Hypothalamus (tissue), 51 donors: ENCODE measurements at regions not wholly inside any gene's neighbourhood (a gene's known extent, or its start where the extent isn't known, plus 50 kb on each side); places are given as distances from the start of the nearest gene placed in this dataset.
A peak's percentile ranks its signal among the peaks of the same experiment; 100 is the strongest.

Experiments used
- DNase-seq, 51 donors: peaks; one replicate each; lab custom pipeline; 2025; lab: John Stamatoyannopoulos, UW

- DNase-seq = no peak
Measured at GRCh38 chr3:8186213-8186612, 315.4 kb upstream of the LMCD1 start.

- DNase-seq = no peak
Measured at GRCh38 chr3:8187996-8188395, 313.6 kb upstream of the LMCD1 start.

- DNase-seq = no peak
Measured at GRCh38 chr3:8189051-8189450, 312.6 kb upstream of the LMCD1 start.

GRCh38 chr3:8191406-8191805, 310.2 kb upstream of the LMCD1 start:
- no peak for DNase-seq

DNA sequence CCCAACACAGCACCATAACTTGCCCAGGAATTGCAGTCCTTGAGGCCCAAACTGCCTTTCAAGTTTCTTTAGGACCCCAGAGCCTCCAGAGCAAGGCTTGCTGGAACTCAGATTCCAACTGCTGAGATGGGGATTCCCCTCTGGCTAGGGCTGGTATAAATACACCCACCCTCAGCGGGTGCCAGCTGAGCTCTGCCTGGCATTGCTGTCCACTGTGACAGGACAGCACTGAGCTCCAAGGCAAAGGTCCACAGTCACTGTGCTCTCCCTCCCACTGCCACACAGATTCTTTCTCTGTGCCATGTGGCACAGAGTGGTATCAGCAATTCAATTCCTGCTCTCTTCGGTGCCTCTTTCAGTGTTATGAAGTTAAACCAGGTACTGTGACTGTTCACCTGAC, 304.2 kb upstream of the LMCD1 start:
- DNase-seq = no peak

GRCh38 chr3:8198605-8199004, 303.0 kb upstream of the LMCD1 start:
- no peak for DNase-seq

- no peak for DNase-seq
Measured at GRCh38 chr3:8200996-8201395, 300.6 kb upstream of the LMCD1 start.

DNA sequence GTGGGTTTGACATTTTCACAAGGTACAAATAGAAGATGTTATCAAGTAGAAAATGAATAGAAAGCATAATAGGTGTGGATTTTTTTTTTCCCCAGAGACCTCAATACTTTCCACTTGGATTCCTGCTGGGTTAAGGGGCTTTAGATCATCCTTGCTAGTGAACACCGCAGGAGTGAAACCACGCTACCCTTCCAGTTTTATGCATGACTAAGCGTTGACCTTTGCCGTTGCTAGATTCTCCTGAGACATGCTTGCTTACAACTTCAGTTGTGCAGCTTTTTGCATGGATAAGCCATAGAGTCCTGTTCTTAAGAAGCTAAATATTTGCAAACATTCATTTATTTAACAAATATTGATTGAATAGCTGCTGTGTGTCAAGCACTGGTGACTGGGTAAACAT, 299.7 kb upstream of the LMCD1 start:
- DNase-seq = no peak

- no peak for DNase-seq
Measured at GRCh38 chr3:8204331-8204730, 297.3 kb upstream of the LMCD1 start.

- no peak for DNase-seq
Measured at GRCh38 chr3:8204853-8205650, 296.6 kb upstream of the LMCD1 start.

DNA sequence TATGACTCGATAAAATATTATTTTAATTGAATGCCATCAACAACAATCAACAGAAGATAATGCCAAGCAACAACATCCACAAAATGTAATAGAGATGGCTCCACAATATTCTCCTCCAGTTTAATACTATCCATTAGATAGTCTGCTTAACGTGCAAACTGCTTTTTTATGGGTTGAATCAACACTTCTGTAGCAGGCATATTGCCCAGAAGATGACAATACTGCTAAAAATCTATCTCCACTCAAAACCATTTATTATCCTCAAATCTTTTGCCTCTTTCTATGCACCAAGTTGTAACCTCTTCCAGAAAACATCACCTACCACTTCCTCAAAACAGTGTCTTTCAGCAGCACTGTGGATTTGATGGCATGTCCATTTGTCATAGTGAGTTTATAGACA, 295.7 kb upstream of the LMCD1 start:
- no peak for DNase-seq

DNA sequence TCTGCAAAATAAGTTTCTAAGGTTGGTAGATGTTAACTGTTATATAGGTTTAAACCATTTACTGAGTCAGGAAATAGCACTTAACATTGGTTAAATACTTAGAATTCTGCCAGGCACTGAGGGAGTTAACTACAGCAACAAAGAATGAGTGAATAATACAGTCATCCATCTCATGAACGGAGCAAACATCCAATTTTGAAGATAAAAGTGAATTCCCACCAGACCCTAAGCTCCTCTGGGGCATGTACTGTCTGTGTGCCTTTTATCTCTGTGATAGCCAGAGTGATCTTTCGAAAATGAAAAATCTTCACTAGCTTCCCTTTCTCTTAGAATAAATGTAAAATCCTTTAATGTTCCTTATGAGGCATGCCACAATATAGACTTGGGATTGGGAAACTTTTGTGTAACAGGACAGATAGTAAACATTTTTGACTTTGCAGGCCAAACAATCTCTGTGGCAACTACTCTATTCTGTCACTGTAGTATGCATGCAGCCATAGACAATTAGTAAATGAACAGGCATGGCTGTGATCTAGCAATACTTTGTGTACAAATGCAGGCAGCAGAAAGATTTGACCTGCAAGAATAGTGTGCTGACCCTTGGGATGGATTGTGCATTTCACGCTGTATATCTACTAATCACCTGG, 294.5 kb upstream of the LMCD1 start:
- DNase-seq = no peak

GRCh38 chr3:8210882-8211341, 290.7 kb upstream of the LMCD1 start:
- DNase-seq = no peak

- no peak for DNase-seq
Measured at GRCh38 chr3:8212794-8213193, 288.8 kb upstream of the LMCD1 start.

GRCh38 chr3:8213286-8213685, 288.3 kb upstream of the LMCD1 start:
- DNase-seq = no peak

DNA sequence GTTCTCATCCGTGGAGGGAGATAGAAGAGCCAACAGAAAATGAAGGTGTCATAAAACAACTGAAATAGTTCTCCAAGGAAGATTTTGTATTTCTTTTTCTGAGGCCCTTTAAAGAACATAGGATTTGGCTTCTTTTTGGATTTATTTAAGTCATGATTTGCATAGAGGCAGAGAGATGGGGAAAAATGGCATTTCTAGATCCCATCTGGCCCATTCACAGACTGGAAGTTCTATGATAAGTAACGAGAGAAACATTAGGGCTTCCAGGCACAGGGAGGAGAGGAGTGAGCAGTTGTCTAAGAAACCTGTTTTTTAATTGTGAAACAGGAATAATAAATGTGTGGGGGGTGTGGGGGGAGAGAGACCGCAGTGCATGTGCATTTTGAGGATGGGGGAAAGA, 285.8 kb upstream of the LMCD1 start:
- DNase-seq = no peak

- DNase-seq = no peak
Measured at GRCh38 chr3:8218353-8218940, 283.2 kb upstream of the LMCD1 start.

DNA sequence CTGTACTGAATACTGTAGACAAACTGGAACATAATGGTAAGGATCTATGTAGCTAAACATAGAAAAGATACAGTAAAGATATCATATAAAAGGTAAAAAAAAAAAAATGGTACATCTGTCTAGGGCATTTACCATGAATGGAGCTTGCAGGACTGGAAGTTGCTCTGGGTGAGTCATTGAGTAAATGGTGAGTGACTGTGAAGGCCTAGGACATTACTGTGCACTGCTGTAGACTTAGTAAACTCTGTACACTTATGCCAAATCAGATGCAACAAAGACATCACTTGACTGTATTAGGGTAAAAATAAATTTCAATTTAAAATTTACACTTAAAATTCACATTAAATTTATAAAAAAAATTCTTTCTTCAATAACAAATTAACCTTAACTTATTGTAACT, 281.3 kb upstream of the LMCD1 start:
- no peak for DNase-seq

- peak in 1 of 51 donors; percentile 1 for DNase-seq
Measured at GRCh38 chr3:8223766-8224165, 277.9 kb upstream of the LMCD1 start.

GRCh38 chr3:8224941-8225340, 276.7 kb upstream of the LMCD1 start:
- DNase-seq = no peak

DNA sequence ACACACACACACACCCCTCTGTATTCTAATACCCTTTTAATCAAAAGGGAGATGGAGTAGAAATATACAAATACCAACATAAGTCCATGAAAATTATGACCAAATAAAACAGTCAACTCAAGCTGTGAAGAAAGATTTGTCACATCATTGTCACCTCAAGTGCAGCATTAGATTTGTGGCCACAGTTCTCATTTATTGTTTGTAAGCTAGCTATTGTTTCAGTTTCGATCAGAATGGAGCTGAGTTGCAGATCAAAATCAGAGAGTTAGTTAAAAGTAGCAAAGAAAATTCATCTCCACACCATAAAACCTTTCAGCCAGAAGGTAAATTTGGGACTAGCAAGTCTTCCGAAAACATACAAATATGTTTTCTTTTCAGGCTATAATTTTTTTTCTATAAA, 267.7 kb upstream of the LMCD1 start:
- DNase-seq = no peak

DNA sequence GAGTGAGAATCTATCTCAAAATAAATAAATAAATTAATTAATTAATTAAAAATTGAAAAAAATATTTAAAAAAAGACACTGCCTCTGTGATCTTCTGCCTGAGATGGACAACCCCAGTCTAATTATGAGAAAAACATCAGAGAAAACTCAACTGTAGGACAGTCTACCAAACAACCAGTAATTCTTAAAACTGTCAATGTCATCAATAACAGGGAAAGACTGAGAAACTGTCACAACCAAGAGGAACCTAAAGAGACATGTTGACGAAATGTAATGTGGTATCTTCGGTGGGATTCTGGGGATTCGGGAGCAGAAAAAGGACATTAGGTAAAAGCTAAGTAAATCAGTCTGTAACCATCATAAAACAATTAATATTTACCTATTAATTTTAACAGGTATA, 265.4 kb upstream of the LMCD1 start:
- no peak for DNase-seq
